ENCODE measurements at regions not wholly inside any gene's neighbourhood (a gene's known extent, or its start where the extent isn't known, plus 50 kb on each side); places are given as distances from the start of the nearest gene placed in this dataset.

DNA sequence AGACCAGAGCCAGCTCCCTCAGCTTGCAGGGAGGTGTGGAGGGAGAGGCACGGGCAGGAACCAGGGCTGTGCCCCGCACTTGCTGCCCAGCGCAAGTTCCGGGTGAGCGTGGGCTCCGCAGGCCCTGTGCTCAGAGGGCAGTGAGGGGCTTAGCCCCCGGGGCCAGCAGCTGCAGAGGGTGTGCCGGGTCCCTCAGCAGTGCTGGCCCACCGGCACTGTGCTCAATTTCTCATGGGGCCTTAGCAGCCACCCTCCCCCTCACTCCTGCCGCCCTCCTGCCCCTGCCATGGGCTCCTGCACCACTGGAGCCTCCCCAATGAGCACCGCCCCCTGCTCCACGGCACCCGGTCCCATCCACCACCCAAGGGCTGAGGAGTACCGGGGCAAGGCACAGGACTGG lies 104.6 kb upstream of the SRD5A3 start:
- H3K27me3 ChIP-seq = no peaks in the 10 kb centered on the region
- no peak overlapping the region for H3K27ac ChIP-seq
- no peaks in the 10 kb centered on the region for H3K9me3 ChIP-seq (ENCODE audit: low read depth)
- no peak overlapping the region for H3K4me3 ChIP-seq
- TF ChIP-seq, protein P1, sequence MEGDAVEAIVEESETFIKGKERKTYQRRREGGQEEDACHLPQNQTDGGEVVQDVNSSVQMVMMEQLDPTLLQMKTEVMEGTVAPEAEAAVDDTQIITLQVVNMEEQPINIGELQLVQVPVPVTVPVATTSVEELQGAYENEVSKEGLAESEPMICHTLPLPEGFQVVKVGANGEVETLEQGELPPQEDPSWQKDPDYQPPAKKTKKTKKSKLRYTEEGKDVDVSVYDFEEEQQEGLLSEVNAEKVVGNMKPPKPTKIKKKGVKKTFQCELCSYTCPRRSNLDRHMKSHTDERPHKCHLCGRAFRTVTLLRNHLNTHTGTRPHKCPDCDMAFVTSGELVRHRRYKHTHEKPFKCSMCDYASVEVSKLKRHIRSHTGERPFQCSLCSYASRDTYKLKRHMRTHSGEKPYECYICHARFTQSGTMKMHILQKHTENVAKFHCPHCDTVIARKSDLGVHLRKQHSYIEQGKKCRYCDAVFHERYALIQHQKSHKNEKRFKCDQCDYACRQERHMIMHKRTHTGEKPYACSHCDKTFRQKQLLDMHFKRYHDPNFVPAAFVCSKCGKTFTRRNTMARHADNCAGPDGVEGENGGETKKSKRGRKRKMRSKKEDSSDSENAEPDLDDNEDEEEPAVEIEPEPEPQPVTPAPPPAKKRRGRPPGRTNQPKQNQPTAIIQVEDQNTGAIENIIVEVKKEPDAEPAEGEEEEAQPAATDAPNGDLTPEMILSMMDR (IDR thresholded peaks at IDR 0.05; ENCODE audit: low read depth, low read length) = no peak
- H3K4me1 ChIP-seq (ENCODE audit: low read depth) = peaks cover 5% of the 10 kb centered on the region
- no peak for DNase-seq (ENCODE audit: low read depth in 1 of 2, low spot score in 1 of 2)
- H3K36me3 ChIP-seq = no peaks in the 10 kb centered on the region

DNA sequence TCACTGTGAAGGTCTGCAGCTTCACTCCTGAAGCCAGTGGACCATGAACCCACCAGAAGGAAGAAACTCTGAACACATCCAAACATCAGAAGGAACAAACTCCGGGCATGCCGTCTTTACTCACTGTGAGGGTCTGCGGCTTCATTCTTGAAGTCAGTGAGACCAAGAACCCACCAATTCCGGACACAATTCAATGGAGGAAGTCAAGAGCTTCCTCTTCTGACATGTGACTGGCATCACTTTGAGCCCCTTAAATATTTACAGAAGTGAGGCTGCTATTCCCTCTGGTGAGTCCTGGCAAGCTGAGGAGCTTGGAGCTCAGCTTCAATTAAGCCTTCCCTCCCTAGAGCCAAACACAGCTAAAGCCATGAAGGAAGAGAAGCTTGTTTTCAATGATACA lies 103.5 kb upstream of the SRD5A3 start:
- DNase-seq (ENCODE audit: low read depth in 1 of 2, low spot score in 1 of 2) = no peak
- Histone ChIP-seq H3K9me3 (ENCODE audit: low read depth) (no peaks in the 10 kb centered on the region), H3K27me3 (no peaks in the 10 kb centered on the region), H3K4me3 (no peak overlapping the region), H3K27ac (no peak overlapping the region), H3K4me1 (ENCODE audit: low read depth) (peaks cover 5% of the 10 kb centered on the region), H3K36me3 (no peaks in the 10 kb centered on the region)
- TF ChIP-seq, protein P1 (IDR thresholded peaks at IDR 0.05; ENCODE audit: low read depth, low read length) = no peak

DNA sequence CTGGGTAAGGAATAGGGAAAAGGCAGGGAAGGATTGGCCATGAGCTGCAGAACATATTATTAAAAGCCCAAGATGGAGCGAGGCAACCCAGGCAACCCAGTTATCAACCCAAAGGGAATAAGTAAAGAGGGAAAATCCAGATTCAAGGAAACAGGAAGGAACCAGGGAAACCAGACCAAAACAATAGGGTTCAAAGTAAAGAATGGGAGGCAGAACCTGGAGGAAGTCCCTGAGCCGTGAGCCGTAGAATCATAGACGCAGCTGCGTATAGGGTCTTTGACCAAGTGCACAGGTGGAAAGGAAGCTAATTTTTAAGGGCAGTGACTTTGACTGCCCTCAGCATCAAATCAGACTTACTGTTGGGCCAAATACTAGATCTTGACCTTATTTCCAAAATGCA lies 98.5 kb upstream of the SRD5A3 start:
- no peak overlapping the region for H3K4me3 ChIP-seq
- TF ChIP-seq, protein P1 (IDR thresholded peaks at IDR 0.05; ENCODE audit: low read depth, low read length) = no peak
- no peaks in the 10 kb centered on the region for H3K36me3 ChIP-seq
- H3K9me3 ChIP-seq (ENCODE audit: low read depth) = no peaks in the 10 kb centered on the region
- H3K27me3 ChIP-seq = no peaks in the 10 kb centered on the region
- DNase-seq (ENCODE audit: low read depth in 1 of 2, low spot score in 1 of 2) = no peak
- H3K27ac ChIP-seq = no peak overlapping the region
- peaks cover 20% of the 10 kb centered on the region for H3K4me1 ChIP-seq (ENCODE audit: low read depth)

DNA sequence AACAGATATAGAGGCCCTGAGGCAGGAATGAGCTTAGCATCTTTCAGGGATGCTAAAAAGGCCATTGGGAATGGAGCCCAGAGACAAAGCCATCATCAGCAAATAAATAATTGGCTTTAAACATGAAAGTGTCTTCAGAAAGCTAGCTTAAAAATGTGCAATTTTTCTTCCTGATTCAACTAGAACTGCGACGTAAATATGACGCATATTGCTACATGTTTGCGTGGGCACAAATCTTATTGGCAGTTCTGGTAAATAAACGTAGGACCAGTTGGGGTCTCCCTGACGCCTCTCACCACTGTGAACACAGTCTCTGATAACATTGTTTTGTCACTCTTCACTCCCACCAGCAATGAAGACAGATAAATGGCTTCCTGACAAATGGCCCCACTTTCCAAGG lies 97.3 kb upstream of the SRD5A3 start:
- TF ChIP-seq, protein P1 (IDR thresholded peaks at IDR 0.05; ENCODE audit: low read depth, low read length) = no peak
- Histone ChIP-seq H3K27ac (peak overlapping the region; percentile 25), H3K27me3 (no peaks in the 10 kb centered on the region), H3K4me3 (no peak overlapping the region), H3K36me3 (no peaks in the 10 kb centered on the region), H3K4me1 (ENCODE audit: low read depth) (peaks cover 24% of the 10 kb centered on the region), H3K9me3 (ENCODE audit: low read depth) (no peaks in the 10 kb centered on the region)
- peak in 1 of 2 donors; percentile 37 for DNase-seq (ENCODE audit: low read depth in 1 of 2, low spot score in 1 of 2)

DNA sequence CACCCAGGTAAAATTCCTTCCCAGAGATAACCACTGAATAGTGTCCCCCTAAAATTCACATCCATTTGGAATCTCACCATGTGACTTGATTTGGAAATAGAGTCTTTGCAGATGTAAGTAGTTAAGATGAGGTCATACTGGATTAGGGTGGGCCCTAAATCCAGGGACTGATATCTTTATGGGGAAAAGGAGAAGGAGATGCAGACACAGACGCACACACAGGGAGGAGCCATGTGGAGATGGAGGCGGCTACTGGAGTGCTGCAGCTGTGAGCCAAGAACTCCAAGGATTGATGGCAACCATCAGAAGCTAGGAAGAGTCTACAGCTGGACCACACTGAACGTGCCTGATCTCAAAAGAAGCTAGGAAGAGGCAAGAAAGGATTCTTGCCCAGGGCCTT lies 96.6 kb upstream of the SRD5A3 start:
- Histone ChIP-seq H3K27me3 (no peaks in the 10 kb centered on the region), H3K4me1 (ENCODE audit: low read depth) (peaks cover 31% of the 10 kb centered on the region), H3K27ac (peak overlapping the region; percentile 25), H3K9me3 (ENCODE audit: low read depth) (no peaks in the 10 kb centered on the region), H3K36me3 (no peaks in the 10 kb centered on the region), H3K4me3 (no peak overlapping the region)
- DNase-seq (ENCODE audit: low read depth in 1 of 2, low spot score in 1 of 2) = no peak
- TF ChIP-seq, protein P1 (IDR thresholded peaks at IDR 0.05; ENCODE audit: low read depth, low read length) = no peak

DNA sequence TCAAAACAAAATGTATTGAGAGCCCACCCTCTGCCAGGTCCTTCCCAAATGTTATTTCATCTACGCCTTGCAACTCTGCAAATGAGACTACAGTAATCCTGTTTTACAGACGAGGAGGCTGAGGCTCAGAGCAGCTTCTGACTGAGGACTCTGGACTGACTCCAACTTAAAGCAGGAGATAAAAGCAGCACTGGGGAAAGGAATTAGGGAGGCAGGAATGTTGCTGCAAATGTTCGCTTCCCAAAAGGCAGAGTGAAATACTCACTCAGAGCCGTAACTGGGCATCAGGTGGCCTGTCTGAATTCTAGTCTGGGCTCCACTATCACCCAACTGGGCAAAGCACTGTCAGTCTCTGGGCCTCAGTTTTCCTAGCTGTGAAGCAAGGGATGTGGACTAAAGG lies 94.7 kb upstream of the SRD5A3 start:
- peak; percentile 15 to 66 for DNase-seq (ENCODE audit: low read depth in 1 of 2, low spot score in 1 of 2)
- H3K9me3 ChIP-seq (ENCODE audit: low read depth) = no peaks in the 10 kb centered on the region
- no peaks in the 10 kb centered on the region for H3K36me3 ChIP-seq
- peaks cover 50% of the 10 kb centered on the region for H3K4me1 ChIP-seq (ENCODE audit: low read depth)
- no peak overlapping the region for H3K4me3 ChIP-seq
- TF ChIP-seq, protein P1 (IDR thresholded peaks at IDR 0.05; ENCODE audit: low read depth, low read length) = no peak
- no peaks in the 10 kb centered on the region for H3K27me3 ChIP-seq
- H3K27ac ChIP-seq = no peak overlapping the region

All from cardiac muscle cell (in vitro differentiated cells and primary cell).